GM19240 (cell line): ENCODE measurements at regions not wholly inside any gene's neighbourhood (a gene's known extent, or its start where the extent isn't known, plus 50 kb on each side); places are given as distances from the start of the nearest gene placed in this dataset.
"Not testable (repeated sequence)": the region's sequence is repeated elsewhere in the genome, so short reads cannot be mapped to it uniquely, and the experiment has no call there.

ENCODE experiments used
- DNase-seq: peaks from one replicate; pipeline ENCODE4 v3.0.0; 2011; ENCODE audit warnings: low spot score; ENCODE audit not compliant: insufficient read length

DNA sequence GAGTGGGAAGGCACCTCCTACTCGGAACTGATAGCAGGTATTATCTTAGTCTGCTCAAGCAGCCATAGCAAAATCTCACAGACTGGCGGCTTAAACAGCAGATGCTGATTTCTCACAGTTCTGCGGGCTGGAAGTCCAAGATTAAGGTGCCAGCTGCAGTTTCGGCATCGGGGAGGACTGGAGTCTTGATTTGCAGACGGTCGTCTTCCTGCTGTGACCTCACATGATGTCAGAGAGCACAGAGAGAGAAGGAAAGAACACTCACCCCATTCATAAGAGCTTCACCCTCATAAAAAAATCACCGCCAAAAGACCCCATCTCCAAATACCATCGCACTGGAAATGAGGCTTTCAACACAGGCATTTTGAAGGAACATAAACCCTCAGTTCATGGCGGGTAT lies 216.5 kb upstream of the PITRM1 start:
- no peak for DNase-seq

- DNase-seq: no peak
Observed at GRCh38 chr10:3385487-3385886, 212.9 kb upstream of the PITRM1 start.

GRCh38 chr10:3382092-3382491 lies 209.5 kb upstream of the PITRM1 start:
- no peak for DNase-seq

DNA sequence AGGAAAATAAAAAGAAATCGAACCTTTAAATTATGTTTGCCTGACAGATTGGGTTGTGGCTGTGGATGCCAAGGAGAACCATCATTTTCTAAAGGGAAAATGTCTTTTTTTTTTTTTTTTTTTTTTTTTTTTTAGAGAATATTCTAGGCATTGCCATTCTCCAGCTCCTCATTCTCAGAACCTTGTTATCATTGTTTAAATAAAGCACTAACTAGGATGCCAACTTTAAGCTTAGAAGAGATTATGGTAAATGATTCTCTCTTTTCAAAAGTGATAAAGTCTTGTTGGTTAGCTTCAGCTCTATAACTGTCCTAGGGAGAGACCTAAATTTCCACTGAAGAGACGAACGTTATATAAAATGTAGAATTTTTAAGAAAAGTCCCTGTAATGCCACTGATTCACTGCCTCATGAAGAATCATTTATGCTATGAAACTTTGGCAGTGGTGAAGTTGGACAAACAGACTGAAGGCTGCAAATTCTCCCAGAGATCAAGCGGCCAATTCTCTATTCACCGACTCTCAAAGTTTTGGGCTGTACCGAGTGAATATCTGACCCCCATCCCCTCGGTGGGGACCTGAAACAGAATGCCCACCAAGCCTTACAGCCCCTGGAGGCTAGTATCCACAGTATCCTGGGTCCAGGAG lies 207.9 kb upstream of the PITRM1 start:
- no peak for DNase-seq

DNA sequence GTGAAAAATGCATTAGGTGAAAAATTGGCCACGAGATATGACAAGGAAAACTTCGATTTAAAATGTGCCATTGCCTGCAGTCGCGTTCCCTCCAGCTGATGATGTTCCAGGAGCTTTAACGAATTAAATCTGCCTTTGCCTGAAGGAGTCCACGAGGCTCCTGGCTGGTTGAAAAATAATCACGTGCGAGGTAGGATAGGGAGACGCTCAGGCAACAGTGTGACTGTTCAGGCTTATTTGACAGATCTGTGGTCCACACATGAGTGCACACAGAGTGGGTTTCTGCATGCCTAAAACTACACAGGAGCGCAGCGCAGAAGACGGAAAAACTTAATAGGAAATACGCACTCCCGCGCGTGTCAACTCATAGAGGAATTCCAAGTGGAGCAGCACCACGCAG lies 204.0 kb upstream of the PITRM1 start:
- DNase-seq: no peak

- no peak for DNase-seq
Observed at GRCh38 chr10:3375505-3375904, 202.9 kb upstream of the PITRM1 start.

DNA sequence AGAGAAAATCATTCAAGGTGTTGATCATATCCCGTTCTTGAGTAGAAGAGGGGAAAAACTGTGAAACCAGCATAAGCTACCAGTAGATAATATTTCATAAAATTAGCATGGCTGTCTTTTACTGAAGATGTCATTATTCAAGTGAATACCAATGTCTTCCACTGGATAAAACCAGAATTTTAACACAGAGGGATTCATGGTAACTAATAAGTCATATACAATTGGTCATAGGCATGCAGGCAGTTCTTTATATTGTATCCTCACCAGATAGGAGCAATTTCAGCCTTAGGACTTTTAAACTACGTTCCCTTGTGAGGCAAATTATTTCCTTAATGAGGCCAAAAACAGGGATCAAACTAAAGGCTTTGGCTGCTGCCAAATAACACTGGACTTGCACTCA lies 202.3 kb upstream of the PITRM1 start:
- DNase-seq: no peak

DNA sequence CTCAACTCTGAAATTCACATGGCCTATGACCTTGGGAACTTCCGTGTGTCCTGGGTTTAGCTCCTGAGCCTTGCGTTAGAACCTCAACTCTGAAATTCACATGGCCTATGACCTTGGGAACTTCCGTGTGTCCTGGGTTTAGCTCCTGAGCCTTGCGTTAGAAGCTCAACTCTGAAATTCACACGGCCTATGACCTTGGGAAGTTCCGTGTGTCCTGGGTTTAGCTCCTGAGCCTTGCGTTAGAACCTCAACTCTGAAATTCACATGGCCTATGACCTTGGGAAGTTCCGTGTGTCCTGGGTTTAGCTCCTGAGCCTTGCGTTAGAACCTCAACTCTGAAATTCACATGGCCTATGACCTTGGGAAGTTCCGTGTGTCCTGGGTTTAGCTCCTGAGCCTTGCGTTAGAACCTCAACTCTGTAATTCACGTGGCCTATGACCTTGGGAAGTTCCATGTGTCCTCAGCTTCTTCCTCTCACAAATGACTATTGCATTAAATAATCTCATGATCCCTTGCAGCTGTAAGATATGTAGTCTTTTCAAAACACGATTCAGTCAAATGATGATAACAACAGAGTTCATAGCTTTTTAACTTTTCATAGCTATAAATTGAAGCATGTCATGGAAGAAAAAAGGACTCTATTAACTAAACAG lies 200.9 kb upstream of the PITRM1 start:
- DNase-seq: not testable (repeated sequence)

DNA sequence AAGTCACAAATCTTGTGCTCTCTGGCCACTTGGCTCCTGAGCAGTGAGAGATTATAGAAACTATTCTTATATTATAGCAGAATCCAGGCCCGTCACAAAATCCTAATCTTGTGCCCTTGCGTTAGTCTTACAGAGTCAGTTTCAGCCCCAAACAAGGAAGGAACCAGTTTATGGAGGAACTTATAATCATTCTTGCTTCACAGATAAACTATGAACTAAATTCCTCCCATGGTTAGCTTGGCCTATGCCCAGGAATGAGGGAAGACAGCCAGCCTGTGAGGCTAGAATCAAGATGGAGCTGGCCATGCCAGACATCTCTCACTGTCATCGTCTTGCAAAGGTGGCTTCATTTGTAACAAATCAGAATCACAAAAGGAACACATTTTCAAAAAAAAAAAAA lies 199.7 kb upstream of the PITRM1 start:
- no peak for DNase-seq

GRCh38 chr10:3371624-3372023 lies 199.0 kb upstream of the PITRM1 start:
- DNase-seq: not testable (repeated sequence)

DNA sequence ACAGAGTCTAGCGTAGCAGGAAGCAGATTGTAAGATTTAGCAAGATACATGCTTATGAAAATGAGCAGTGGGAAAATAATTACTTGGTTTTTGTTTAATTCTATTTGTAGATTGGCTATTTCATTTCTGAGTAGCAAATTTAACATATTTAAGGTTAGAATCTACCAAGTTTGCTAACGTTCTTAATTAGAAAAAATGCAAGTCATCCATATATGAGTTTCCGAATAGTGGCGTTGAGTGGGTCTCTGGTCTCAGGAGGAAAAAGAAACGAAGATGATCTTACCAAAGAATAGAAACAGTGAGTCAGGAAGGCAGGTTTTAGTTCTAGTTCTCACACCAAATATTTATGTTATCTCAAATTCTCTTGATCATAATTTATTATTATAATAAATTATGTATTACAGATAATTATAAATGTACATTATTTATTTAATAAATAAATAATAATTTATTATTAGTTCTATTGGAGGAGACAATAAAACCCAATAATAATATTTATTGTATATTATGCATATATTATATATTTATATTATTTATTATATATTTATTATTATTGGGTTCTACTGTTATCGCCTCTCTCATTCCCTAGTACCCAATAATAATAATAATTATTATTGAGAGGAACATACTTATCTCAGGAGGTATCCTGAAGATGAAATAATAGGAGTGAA lies 194.3 kb upstream of the PITRM1 start:
- DNase-seq: no peak

DNA sequence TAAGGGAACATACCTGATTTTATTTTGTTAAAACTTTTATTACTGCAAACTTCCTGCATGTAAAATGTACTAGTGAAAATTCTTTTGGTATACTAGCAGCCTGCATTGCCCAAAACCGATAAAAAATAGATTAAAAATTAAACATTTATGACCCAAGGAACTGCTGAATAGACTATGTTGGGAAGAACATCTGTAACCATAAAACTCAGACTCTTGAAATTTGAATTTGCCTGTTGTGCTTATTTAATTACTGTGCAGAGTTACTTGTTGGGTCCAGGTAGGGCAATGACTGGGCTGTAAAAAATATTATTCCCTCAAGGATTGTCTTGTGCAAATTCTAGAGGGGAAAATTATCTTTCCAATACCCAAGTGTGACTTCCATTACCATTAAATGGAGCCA lies 193.5 kb upstream of the PITRM1 start:
- DNase-seq: no peak

DNA sequence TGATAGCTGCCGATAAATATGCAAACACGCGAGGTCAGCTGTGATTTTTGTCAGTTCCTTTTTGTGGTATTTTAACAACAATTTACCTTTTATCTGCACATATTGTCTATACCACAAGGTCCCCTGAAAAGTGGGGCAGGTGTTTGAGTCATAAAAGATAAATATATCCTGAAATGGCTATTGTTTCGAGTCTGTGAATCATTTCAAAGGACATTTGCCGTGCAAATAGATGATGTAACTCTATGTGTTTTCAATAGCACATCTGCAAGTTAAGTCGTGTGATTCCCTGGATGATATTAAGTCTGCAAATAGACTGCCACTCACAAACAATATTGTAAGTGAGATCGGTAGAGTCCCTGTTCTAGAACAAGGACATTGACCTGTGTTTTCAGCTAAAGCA lies 193.0 kb upstream of the PITRM1 start:
- DNase-seq: no peak

DNA sequence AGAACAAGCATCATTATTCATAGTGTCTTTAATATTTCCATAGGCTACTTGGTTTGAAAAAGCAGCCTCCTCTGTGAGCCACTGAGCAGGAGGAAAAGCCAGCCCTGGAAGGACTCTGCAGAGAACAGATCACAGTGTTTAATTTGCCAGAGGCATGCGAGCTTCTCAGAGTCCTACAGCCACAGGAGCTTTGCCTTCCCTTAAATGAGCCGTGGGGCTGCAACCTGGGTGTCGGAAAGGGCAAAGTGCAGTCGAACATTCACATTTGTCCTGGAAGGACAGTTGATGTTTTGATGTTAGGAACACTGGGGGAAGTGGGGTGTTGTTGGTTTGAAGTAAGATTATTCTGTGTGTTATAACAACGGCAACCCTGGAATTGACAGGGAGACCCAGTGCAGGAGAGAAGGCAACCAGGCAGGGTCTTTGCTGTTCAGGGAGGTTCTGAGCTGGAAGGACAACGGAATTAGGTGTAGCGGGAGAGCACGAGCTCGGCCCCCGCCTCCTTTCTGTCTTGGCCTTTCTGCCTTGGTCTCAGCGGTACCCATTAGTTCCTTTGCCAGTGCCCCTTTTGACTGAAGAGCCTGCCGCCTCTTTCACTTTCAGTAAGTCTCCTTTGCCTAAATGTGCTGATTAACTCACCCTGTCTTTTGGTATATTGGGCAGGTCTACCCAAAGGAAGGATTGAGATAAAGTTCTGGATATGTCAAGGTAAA lies 192.3 kb upstream of the PITRM1 start:
- no peak for DNase-seq

GRCh38 chr10:3363311-3364045 lies 190.9 kb upstream of the PITRM1 start:
- DNase-seq: no peak

- DNase-seq: no peak
Observed at GRCh38 chr10:3362394-3362793, 189.8 kb upstream of the PITRM1 start.

DNA sequence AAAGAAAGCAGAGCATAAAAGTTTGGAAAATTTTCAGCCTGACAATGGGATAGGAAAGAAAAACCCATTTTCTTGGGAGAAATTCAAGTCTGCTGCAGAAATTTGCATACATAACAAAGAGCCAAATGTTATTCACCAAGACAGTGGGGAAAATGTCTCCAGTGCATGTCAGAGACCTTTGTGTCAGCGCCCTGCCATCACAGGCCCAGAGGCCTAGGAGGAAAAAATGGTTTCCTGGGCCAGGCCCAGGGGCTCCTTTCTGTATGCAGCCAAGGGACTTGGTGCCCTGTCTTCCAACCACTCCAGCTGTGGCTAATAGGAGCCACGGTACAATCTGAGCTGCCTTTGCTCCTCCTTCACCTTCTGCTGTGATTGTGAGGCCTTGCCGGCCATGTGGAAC lies 189.1 kb upstream of the PITRM1 start:
- no peak for DNase-seq

GRCh38 chr10:3357737-3358136 lies 185.2 kb upstream of the PITRM1 start:
- no peak for DNase-seq

GRCh38 chr10:3355536-3355935 lies 183.0 kb upstream of the PITRM1 start:
- no peak for DNase-seq

- DNase-seq: no peak
Observed at GRCh38 chr10:3354174-3354900, 181.8 kb upstream of the PITRM1 start.

GRCh38 chr10:3353235-3353634 lies 180.7 kb upstream of the PITRM1 start:
- DNase-seq: no peak
